Natural killer cell treated with Interleukin-12 subunit alpha and Interleukin-12 subunit beta and Interleukin-15 and Interleukin-18, amount 100 ng/mL, for 72 hours (primary cell): ENCODE measurements at regions not wholly inside any gene's neighbourhood (a gene's known extent, or its start where the extent isn't known, plus 50 kb on each side); places are given as distances from the start of the nearest gene placed in this dataset.
"Not testable (repeated sequence)": the region's sequence is repeated elsewhere in the genome, so short reads cannot be mapped to it uniquely, and the experiment has no call there.

ENCODE experiments used
- ATAC-seq, 2 donors: fragments of 150-1000 bp; cut with Tn5 transposase in 1 of 2; sonication (Bioruptor Pico), chemical (Tn5 transposase) in 1 of 2; 2 replicates each; pipeline ENCODE4 v1.10.0; 2021
- DNase-seq: peaks from one replicate; pipeline ENCODE4 v3.0.0; 2022; ENCODE audit warnings: low spot score
- H3K27ac Mint-ChIP-seq, 2 donors: 1 replicate in 1 of 2; 2 replicates in 1 of 2; pipeline ENCODE4 v1.8.0; 2022; ENCODE audit warnings: mixed read lengths in 2 of 2, mild to moderate bottlenecking in 1 of 2, moderate library complexity in 1 of 2
- H3K27me3 Mint-ChIP-seq, 2 donors: 1 replicate in 1 of 2; 2 replicates in 1 of 2; pipeline ENCODE4 v1.8.0; 2022; ENCODE audit warnings: mixed read lengths in 2 of 2
- H3K36me3 Mint-ChIP-seq: one replicate; pipeline ENCODE4 v1.8.0; 2022; ENCODE audit warnings: mixed read lengths
- H3K4me1 Mint-ChIP-seq, 2 donors: 1 replicate in 1 of 2; 2 replicates in 1 of 2; pipeline ENCODE4 v1.8.0; 2022; ENCODE audit warnings: low read depth in 2 of 2, mixed read lengths in 2 of 2, mild to moderate bottlenecking in 1 of 2
- H3K4me3 Mint-ChIP-seq: one replicate; pipeline ENCODE4 v1.8.0; 2022; ENCODE audit warnings: mixed read lengths
- H3K9me3 Mint-ChIP-seq: 2 replicates; pipeline ENCODE4 v1.8.0; 2022; ENCODE audit warnings: mixed read lengths

GRCh38 chr1:242826701-242827336 lies 302.3 kb upstream of the PLD5 start:
- H3K9me3 Mint-ChIP-seq = peaks cover 15% of the 10 kb centered on the region
- H3K27ac Mint-ChIP-seq = no peak overlapping the region
- no peak overlapping the region for H3K4me3 Mint-ChIP-seq
- peaks cover 2 to 5% of the 10 kb centered on the region in 2 donors for H3K27me3 Mint-ChIP-seq
- no peaks in the 10 kb centered on the region for H3K4me1 Mint-ChIP-seq
- DNase-seq (no peak), ATAC-seq (no peak)
- no peaks in the 10 kb centered on the region for H3K36me3 Mint-ChIP-seq

- DNase-seq (no peak), ATAC-seq (no peak)
- no peak overlapping the region for H3K4me3 Mint-ChIP-seq
- no peaks in the 10 kb centered on the region for H3K4me1 Mint-ChIP-seq
- H3K27ac Mint-ChIP-seq = no peak overlapping the region
- peaks cover 11% of the 10 kb centered on the region for H3K9me3 Mint-ChIP-seq
- H3K36me3 Mint-ChIP-seq = no peaks in the 10 kb centered on the region
- peaks cover 3 to 8% of the 10 kb centered on the region in 2 donors for H3K27me3 Mint-ChIP-seq
These were observed 299.9 kb upstream of the PLD5 start for GRCh38 chr1:242824435-242824834.

DNA sequence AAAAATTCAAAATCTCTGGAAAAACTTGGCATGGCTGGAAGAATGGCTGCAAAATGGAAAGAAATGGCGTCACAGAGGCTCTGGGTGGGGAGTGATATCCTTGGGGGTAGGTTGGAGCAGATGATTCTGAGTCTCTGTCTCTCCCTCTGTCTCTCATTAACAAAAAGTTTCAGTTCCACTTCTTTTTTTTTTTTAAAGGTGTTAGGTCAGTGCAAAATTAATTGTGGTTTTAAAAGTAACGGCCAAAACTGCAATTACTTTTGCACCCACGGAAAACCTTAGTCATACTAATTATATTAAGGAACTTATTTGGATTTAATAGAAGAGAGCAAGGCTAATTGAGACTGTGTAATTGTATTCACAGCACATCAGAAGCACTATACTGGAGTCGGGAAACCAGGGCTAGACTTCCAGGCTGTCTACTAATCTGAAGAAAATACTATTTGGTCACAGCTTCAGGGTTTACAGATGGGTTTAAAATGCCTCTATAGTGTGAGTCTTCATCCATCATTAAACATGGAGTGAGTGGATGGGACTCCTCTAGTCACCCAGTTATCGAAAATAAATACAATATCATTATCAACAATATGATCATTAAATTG lies 289.1 kb upstream of the PLD5 start:
- DNase-seq (no peak), ATAC-seq (no peak)
- peaks cover 0 to 16% of the 10 kb centered on the region in 2 donors for H3K27me3 Mint-ChIP-seq
- peaks cover 3% of the 10 kb centered on the region for H3K9me3 Mint-ChIP-seq
- no peaks in the 10 kb centered on the region for H3K4me1 Mint-ChIP-seq
- H3K36me3 Mint-ChIP-seq = no peaks in the 10 kb centered on the region
- no peak overlapping the region for H3K27ac Mint-ChIP-seq
- H3K4me3 Mint-ChIP-seq = no peak overlapping the region

- no peak for ATAC-seq
- Mint-ChIP-seq H3K27me3 (peaks cover 0 to 11% of the 10 kb centered on the region in 2 donors), H3K36me3 (no peaks in the 10 kb centered on the region), H3K27ac (no peak overlapping the region), H3K9me3 (peaks cover 3% of the 10 kb centered on the region), H3K4me1 (no peaks in the 10 kb centered on the region), H3K4me3 (no peak overlapping the region)
- no peak for DNase-seq
These were observed 286.8 kb upstream of the PLD5 start for GRCh38 chr1:242811092-242811840.

- no peaks in the 10 kb centered on the region for H3K4me1 Mint-ChIP-seq
- H3K27me3 Mint-ChIP-seq = no peaks in the 10 kb centered on the region
- DNase-seq = no peak
- H3K27ac Mint-ChIP-seq = no peak overlapping the region
- no peak for ATAC-seq
- H3K9me3 Mint-ChIP-seq = no peaks in the 10 kb centered on the region
- H3K4me3 Mint-ChIP-seq = no peak overlapping the region
- no peaks in the 10 kb centered on the region for H3K36me3 Mint-ChIP-seq
These were observed 281.8 kb upstream of the PLD5 start for GRCh38 chr1:242806324-242806723.

DNA sequence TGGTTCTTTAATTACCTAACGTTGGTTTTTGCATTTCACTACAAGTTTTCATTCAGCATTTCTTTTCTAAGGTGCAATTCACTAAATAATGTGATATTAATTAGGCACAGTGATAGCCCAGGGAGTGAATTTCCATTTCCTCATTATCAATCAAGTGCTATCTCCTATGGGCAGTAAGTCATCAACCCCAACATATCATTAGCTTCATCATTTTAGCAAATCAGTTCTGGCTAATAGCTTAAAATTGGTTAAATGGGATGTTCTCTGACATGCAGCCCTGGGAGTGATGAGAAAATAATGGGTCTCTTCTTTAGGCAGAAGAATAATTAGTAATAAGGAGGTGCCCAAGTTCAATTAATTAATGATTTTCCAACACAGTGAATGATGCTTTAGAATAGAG lies 280.9 kb upstream of the PLD5 start:
- DNase-seq, H3K27me3 Mint-ChIP-seq, H3K4me1 Mint-ChIP-seq, ATAC-seq, H3K27ac Mint-ChIP-seq, H3K4me3 Mint-ChIP-seq, H3K36me3 Mint-ChIP-seq, H3K9me3 Mint-ChIP-seq: not testable (repeated sequence)

DNA sequence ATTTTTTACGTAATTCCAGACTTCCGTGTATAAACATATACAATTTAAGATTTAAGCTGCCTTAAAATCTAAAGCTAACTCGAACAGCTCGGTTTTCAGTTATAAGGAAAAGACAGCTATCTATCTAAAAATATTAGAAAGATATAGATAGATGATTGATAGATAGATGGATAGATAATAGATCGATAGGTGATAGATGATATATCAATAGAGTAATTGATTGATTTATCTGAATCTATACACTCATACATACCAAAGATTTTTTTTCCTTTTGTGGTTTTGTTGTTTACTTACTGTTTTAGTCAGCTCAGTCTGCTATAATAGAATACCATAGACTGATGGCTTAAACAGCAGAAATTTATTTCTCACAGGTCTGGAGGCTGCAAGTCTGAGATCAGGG lies 278.5 kb upstream of the PLD5 start:
- H3K27ac Mint-ChIP-seq = no peak overlapping the region
- ATAC-seq = no peak
- DNase-seq = no peak
- no peak overlapping the region for H3K4me3 Mint-ChIP-seq
- H3K36me3 Mint-ChIP-seq = no peaks in the 10 kb centered on the region
- no peaks in the 10 kb centered on the region for H3K4me1 Mint-ChIP-seq
- H3K27me3 Mint-ChIP-seq = no peaks in the 10 kb centered on the region
- no peaks in the 10 kb centered on the region for H3K9me3 Mint-ChIP-seq

GRCh38 chr1:242800521-242800920 lies 276.0 kb upstream of the PLD5 start:
- Mint-ChIP-seq H3K4me1 (no peaks in the 10 kb centered on the region), H3K27me3 (no peaks in the 10 kb centered on the region), H3K9me3 (no peaks in the 10 kb centered on the region), H3K4me3 (no peak overlapping the region), H3K36me3 (no peaks in the 10 kb centered on the region), H3K27ac (no peak overlapping the region)
- DNase-seq (no peak), ATAC-seq (no peak)

GRCh38 chr1:242797856-242798255 lies 273.4 kb upstream of the PLD5 start:
- ATAC-seq (no peak), DNase-seq (no peak)
- Mint-ChIP-seq H3K36me3 (no peaks in the 10 kb centered on the region), H3K9me3 (no peaks in the 10 kb centered on the region), H3K4me3 (no peak overlapping the region), H3K4me1 (no peaks in the 10 kb centered on the region), H3K27me3 (no peaks in the 10 kb centered on the region), H3K27ac (no peak overlapping the region)

DNA sequence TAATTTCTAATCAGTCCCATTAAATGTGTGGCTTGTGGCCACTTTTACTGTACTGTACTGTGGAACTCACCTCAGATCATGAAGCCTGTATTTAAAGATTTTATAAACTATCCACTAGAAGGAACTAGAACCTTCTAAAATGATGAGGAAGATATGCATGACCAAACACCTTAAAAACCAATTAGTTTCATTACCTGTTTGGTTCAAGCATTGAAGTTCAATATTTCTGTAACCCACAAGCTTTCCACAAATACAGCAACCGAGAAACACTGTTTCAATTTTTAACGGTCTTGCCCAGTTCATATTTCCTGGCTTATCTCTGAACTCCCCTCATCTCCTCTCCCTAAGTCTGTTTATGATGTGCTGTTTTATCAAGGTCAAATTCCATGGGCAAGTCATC lies 264.3 kb upstream of the PLD5 start:
- Mint-ChIP-seq H3K27ac (no peak overlapping the region), H3K4me3 (no peak overlapping the region), H3K9me3 (peaks cover 11% of the 10 kb centered on the region), H3K36me3 (no peaks in the 10 kb centered on the region), H3K27me3 (peaks cover 0 to 18% of the 10 kb centered on the region in 2 donors), H3K4me1 (no peaks in the 10 kb centered on the region)
- DNase-seq (no peak), ATAC-seq (no peak)

- DNase-seq (no peak), ATAC-seq (no peak)
- no peak overlapping the region for H3K4me3 Mint-ChIP-seq
- no peaks in the 10 kb centered on the region for H3K36me3 Mint-ChIP-seq
- peaks cover 0 to 18% of the 10 kb centered on the region in 2 donors for H3K27me3 Mint-ChIP-seq
- H3K27ac Mint-ChIP-seq = no peak overlapping the region
- no peaks in the 10 kb centered on the region for H3K4me1 Mint-ChIP-seq
- peaks cover 11% of the 10 kb centered on the region for H3K9me3 Mint-ChIP-seq
These were observed 263.5 kb upstream of the PLD5 start for GRCh38 chr1:242787968-242788367.

- Mint-ChIP-seq H3K4me1 (no peaks in the 10 kb centered on the region), H3K4me3 (no peak overlapping the region), H3K27me3 (peaks cover 0 to 18% of the 10 kb centered on the region in 2 donors), H3K27ac (no peak overlapping the region), H3K9me3 (peaks cover 7% of the 10 kb centered on the region), H3K36me3 (no peaks in the 10 kb centered on the region)
- no peak for ATAC-seq
- DNase-seq = no peak
These were observed 260.3 kb upstream of the PLD5 start for GRCh38 chr1:242784807-242785206.

DNA sequence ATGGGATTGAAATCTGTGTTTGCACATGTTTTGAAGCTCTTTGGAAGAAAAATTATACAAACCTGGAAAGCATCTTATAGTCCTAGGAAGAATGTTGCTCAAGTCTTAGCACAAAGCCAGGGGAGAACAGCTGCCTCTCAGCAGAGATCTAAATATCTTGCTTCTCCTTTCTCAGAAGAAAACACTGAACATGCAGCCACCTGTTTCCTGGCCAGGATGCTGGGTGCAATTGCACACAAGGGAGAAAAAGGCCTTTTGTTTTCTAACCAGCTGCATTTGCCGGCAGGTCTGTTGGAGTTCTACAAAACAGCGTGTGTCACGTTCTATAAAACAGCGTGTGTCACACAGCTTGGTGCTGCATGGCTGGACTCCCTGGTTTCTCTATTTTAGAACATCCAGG lies 259.6 kb upstream of the PLD5 start:
- H3K36me3 Mint-ChIP-seq = no peaks in the 10 kb centered on the region
- no peak overlapping the region for H3K4me3 Mint-ChIP-seq
- ATAC-seq (no peak), DNase-seq (no peak)
- peaks cover 7% of the 10 kb centered on the region for H3K9me3 Mint-ChIP-seq
- H3K4me1 Mint-ChIP-seq = no peaks in the 10 kb centered on the region
- H3K27me3 Mint-ChIP-seq = peaks cover 0 to 18% of the 10 kb centered on the region in 2 donors
- no peak overlapping the region for H3K27ac Mint-ChIP-seq

- ATAC-seq (no peak), DNase-seq (no peak)
- Mint-ChIP-seq H3K4me1 (no peaks in the 10 kb centered on the region), H3K4me3 (no peak overlapping the region), H3K36me3 (no peaks in the 10 kb centered on the region), H3K9me3 (no peaks in the 10 kb centered on the region), H3K27me3 (no peaks in the 10 kb centered on the region), H3K27ac (no peak overlapping the region)
These were observed 249.8 kb upstream of the PLD5 start for GRCh38 chr1:242774256-242774655.
